PC-9 (cell line): ENCODE measurements at regions not wholly inside any gene's neighbourhood (a gene's known extent, or its start where the extent isn't known, plus 50 kb on each side); places are given as distances from the start of the nearest gene placed in this dataset.

ENCODE experiments used
- BruUV-seq: library from RNA; stranded (reverse); fragments of 400-500 nt; replicated peaks from 2 replicates; lab custom pipeline; 2021; lab: Mats Ljungman, UMichigan
- CTCF ChIA-PET: fragments of 300-600 bp; sonication (Branson Sonifier 250); formaldehyde crosslinking; loops from one replicate; lab custom pipeline; 2022; ENCODE audit warnings: antibody characterized with exemption; lab: Charles Lee
- POLR2A ChIA-PET: fragments of 300-600 bp; sonication (Branson Sonifier 250); formaldehyde crosslinking; loops from one replicate; lab custom pipeline; 2022; ENCODE audit warnings: antibody characterized with exemption; ENCODE audit not compliant: unreplicated experiment; lab: Charles Lee
- DNase-seq, 2 experiments: peaks; one replicate each; pipeline versions ENCODE4 v3.0.0 to v3.0.0-alpha.2; 2015 to 2022; ENCODE audit warnings: mixed read lengths in 1 of 2
- H2AFZ ChIP-seq: fragments of 200-600 bp; sonication (generic); 2 replicates; pipeline ENCODE4 v1.8.1; 2017; ENCODE audit warnings: antibody characterized with exemption
- H3F3A ChIP-seq: fragments of 200-600 bp; sonication (generic); 2 replicates; pipeline ENCODE4 v1.8.1; 2017; ENCODE audit warnings: antibody characterized with exemption, mild to moderate bottlenecking, low read depth; ENCODE audit not compliant: insufficient read depth
- H3K27ac ChIP-seq: fragments of 200-600 bp; sonication (generic); 2 replicates; pipeline ENCODE4 v1.6.1; 2016; ENCODE audit warnings: mixed run types
- H3K27me3 ChIP-seq: fragments of 200-600 bp; sonication (generic); 2 replicates; pipeline ENCODE4 v1.6.1; 2016; ENCODE audit warnings: low read depth, mixed run types; ENCODE audit not compliant: insufficient read depth
- H3K36me3 ChIP-seq: fragments of 200-600 bp; sonication (generic); 2 replicates; pipeline ENCODE4 v1.6.1; 2016; ENCODE audit warnings: low read depth, mixed run types
- H3K4me1 ChIP-seq: fragments of 200-600 bp; sonication (generic); replicated peaks from 2 replicates; pipeline ENCODE4 v1.6.1; 2016; ENCODE audit warnings: mixed run types; ENCODE audit not compliant: insufficient read depth
- H3K4me2 ChIP-seq: fragments of 200-600 bp; sonication (generic); 2 replicates; pipeline ENCODE4 v1.6.1; 2017; ENCODE audit warnings: mixed run types
- H3K4me3 ChIP-seq: fragments of 200-600 bp; sonication (generic); 2 replicates; pipeline ENCODE4 v1.6.1; 2016; ENCODE audit warnings: mixed run types
- H3K79me2 ChIP-seq: fragments of 200-600 bp; sonication (generic); 2 replicates; pipeline ENCODE4 v1.6.1; 2017; ENCODE audit warnings: low read depth, mixed run types
- H3K9me2 ChIP-seq: fragments of 200-600 bp; sonication (generic); 2 replicates; pipeline ENCODE4 v1.8.1; 2017; ENCODE audit warnings: mild to moderate bottlenecking; ENCODE audit not compliant: insufficient read depth
- H3K9me3 ChIP-seq: fragments of 200-600 bp; sonication (generic); 2 replicates; pipeline ENCODE4 v1.8.1; 2016; ENCODE audit warnings: low read depth; ENCODE audit not compliant: insufficient read depth
- H4K20me1 ChIP-seq: fragments of 200-600 bp; sonication (generic); 2 replicates; pipeline ENCODE4 v1.8.1; 2017; ENCODE audit not compliant: insufficient read depth
- EZH2 ChIP-seq: fragments of 200-600 bp; sonication (generic); IDR thresholded peaks from 2 replicates; pipeline ENCODE4 v1.8.0; 2017; ENCODE audit warnings: antibody characterized with exemption, low read depth
- intact Hi-C: fragments of 100-400 bp; cut with micrococcal nuclease; formaldehyde crosslinking; loops from one replicate; pipeline ENCODE4 v1.10.0; 2022; ENCODE audit not compliant: unreplicated experiment
- TF ChIP-seq, protein P1 (sequence below): fragments of 200-600 bp; sonication (generic); conservative IDR thresholded peaks from 2 replicates; pipeline ENCODE4 v1.6.1; 2017; ENCODE audit warnings: mixed run types, antibody characterized with exemption, mild to moderate bottlenecking, moderate library complexity

DNA sequence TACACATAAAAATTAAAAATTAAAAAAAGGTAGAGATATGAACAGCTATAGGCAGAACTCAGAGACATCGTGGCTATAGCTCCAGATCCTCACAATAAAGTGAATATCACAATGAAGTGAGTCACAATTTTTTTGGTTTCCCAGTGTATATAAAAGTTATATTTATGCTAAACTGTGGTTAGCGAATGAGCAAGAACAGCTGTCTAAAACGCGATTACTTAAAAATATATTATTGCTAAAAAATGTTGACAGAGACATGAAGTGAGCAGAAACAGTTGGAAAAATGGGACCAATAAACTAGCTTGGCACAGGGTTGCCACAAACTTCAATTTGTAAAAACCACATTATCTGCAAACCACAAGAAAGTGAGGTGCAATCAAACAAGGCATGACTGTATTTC, 551.7 kb upstream of the NETO1 start:
- ChIA-PET POLR2A (no interaction called here), CTCF (no interaction called here)
- Histone ChIP-seq H3K4me3 (no peak overlapping the region), H3K9me2 (no peaks in the 10 kb centered on the region), H4K20me1 (no peaks in the 10 kb centered on the region), H3K4me1 (no peaks in the 10 kb centered on the region), H3K36me3 (no peaks in the 10 kb centered on the region), H3K9me3 (no peaks in the 10 kb centered on the region), H3F3A (no peaks in the 10 kb centered on the region), H3K27me3 (no peaks in the 10 kb centered on the region), H2AFZ (no peak overlapping the region), H3K27ac (no peak overlapping the region), H3K4me2 (no peak overlapping the region), H3K79me2 (no peaks in the 10 kb centered on the region)
- no TSS peak for BruUV-seq
- DNase-seq: no peak
- TF ChIP-seq, protein P1, sequence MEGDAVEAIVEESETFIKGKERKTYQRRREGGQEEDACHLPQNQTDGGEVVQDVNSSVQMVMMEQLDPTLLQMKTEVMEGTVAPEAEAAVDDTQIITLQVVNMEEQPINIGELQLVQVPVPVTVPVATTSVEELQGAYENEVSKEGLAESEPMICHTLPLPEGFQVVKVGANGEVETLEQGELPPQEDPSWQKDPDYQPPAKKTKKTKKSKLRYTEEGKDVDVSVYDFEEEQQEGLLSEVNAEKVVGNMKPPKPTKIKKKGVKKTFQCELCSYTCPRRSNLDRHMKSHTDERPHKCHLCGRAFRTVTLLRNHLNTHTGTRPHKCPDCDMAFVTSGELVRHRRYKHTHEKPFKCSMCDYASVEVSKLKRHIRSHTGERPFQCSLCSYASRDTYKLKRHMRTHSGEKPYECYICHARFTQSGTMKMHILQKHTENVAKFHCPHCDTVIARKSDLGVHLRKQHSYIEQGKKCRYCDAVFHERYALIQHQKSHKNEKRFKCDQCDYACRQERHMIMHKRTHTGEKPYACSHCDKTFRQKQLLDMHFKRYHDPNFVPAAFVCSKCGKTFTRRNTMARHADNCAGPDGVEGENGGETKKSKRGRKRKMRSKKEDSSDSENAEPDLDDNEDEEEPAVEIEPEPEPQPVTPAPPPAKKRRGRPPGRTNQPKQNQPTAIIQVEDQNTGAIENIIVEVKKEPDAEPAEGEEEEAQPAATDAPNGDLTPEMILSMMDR: no peak
- TF ChIP-seq EZH2: no peak
- intact Hi-C loops: no loop called here

DNA sequence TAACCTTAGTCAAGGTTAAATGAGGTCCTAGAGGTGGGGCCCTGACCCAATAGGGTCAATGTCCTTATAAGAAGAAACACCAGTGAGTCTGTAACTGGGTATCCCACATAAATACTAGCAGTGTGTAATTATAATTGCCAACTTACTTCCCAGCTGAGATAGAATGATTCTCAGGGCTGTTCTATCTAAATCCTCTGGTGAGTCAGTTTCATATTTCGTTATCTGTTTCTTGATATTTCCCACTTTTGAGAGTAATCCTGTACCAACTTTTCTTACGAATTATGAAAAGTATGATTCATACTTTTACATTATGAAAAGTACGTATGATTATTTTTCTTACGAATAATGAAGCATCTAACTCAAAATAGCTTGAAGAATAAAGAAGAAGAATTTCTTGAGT, 546.8 kb upstream of the NETO1 start:
- no peak for DNase-seq
- Histone ChIP-seq H3K4me1 (no peaks in the 10 kb centered on the region), H3K9me2 (no peaks in the 10 kb centered on the region), H3F3A (no peaks in the 10 kb centered on the region), H3K4me3 (no peak overlapping the region), H3K9me3 (no peaks in the 10 kb centered on the region; the same call in 1 of the 2 replicates), H4K20me1 (no peaks in the 10 kb centered on the region), H3K36me3 (no peaks in the 10 kb centered on the region), H3K27me3 (no peaks in the 10 kb centered on the region), H3K79me2 (no peaks in the 10 kb centered on the region), H3K27ac (no peak overlapping the region), H2AFZ (no peak overlapping the region; the same call in 1 of the 2 replicates), H3K4me2 (no peak overlapping the region)
- ChIA-PET CTCF (no interaction called here), POLR2A (no interaction called here)
- no peak for TF ChIP-seq EZH2
- TF ChIP-seq, protein P1: no peak
- BruUV-seq: no TSS peak
- intact Hi-C loops: no loop called here

DNA sequence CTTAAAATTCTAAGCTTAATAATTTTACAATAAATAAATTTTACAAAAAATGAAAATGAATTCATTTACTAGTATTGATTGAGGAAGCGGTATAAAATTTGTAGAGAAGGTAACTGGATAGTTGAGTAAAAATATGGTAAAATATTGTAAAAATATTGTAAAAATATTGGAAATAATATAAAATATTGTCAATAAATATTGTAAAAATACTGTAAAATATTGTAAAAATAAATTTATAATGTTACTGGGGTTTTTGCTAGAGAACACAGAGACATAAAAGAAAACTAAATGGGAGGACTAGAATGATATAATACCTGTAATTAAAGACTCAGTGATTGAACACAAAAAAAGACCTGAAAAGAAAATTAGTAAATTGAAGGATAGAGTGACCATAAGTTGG, 546.3 kb upstream of the NETO1 start:
- H3K27ac ChIP-seq: no peak overlapping the region
- H3K4me3 ChIP-seq: no peak overlapping the region
- H3K27me3 ChIP-seq: no peaks in the 10 kb centered on the region
- H3K9me2 ChIP-seq: no peaks in the 10 kb centered on the region
- no peak overlapping the region; the same call in 1 of the 2 replicates for H2AFZ ChIP-seq
- no peaks in the 10 kb centered on the region for H4K20me1 ChIP-seq
- no peak for TF ChIP-seq EZH2
- H3K4me1 ChIP-seq: no peaks in the 10 kb centered on the region
- no peaks in the 10 kb centered on the region for H3F3A ChIP-seq
- H3K79me2 ChIP-seq: no peaks in the 10 kb centered on the region
- no peak overlapping the region for H3K4me2 ChIP-seq
- intact Hi-C loops: no loop called here
- ChIA-PET POLR2A (no interaction called here), CTCF (no interaction called here)
- H3K36me3 ChIP-seq: no peaks in the 10 kb centered on the region
- no peaks in the 10 kb centered on the region; the same call in 1 of the 2 replicates for H3K9me3 ChIP-seq
- no peak for DNase-seq
- BruUV-seq: no TSS peak

DNA sequence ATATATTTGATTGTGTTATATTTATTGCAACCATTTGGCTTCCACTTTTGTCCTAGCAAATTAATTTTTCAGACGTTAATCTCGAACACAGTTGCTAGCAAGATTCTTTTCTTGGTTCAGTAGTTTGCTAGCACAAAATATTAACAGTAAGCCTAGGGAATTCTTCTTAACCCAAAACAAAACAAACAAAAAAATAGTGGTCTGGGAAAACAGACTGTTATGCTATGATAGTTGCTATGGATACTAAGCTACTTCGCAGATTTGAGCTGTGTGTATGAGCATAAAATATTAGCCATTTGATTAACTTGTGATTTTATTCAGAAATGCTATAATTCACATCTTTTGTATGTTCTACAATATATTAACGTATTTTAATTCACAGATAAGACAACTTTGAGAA, 541.5 kb upstream of the NETO1 start:
- H3K4me2 ChIP-seq: no peak overlapping the region
- TF ChIP-seq, protein P1: no peak
- TF ChIP-seq EZH2: no peak
- H3K9me3 ChIP-seq: no peaks in the 10 kb centered on the region; the same call in 1 of the 2 replicates
- no peaks in the 10 kb centered on the region for H4K20me1 ChIP-seq
- H3K4me3 ChIP-seq: no peak overlapping the region
- no peak overlapping the region for H3K27ac ChIP-seq
- H3K9me2 ChIP-seq: no peaks in the 10 kb centered on the region
- H3K36me3 ChIP-seq: no peaks in the 10 kb centered on the region
- intact Hi-C loops: no loop called here
- no peaks in the 10 kb centered on the region for H3F3A ChIP-seq
- H2AFZ ChIP-seq: no peak overlapping the region
- no peak for DNase-seq
- no peaks in the 10 kb centered on the region for H3K79me2 ChIP-seq
- no peaks in the 10 kb centered on the region for H3K27me3 ChIP-seq
- no TSS peak for BruUV-seq
- no peaks in the 10 kb centered on the region for H3K4me1 ChIP-seq
- POLR2A ChIA-PET: interaction anchor here (0.7 kb wide), 1 partner anchor 918 kb away, joined by 6 read pairs; no protein-coding TSS in a partner anchor
- CTCF ChIA-PET: no interaction called here
